NCI-H2081 (cell line): ENCODE measurements at regions not wholly inside any gene's neighbourhood (a gene's known extent, or its start where the extent isn't known, plus 50 kb on each side); places are given as distances from the start of the nearest gene placed in this dataset.

ENCODE experiments used
- DNase-seq, 2 experiments: peaks; one replicate each; lab custom pipeline; 2025; lab: John Stamatoyannopoulos, UW

DNA sequence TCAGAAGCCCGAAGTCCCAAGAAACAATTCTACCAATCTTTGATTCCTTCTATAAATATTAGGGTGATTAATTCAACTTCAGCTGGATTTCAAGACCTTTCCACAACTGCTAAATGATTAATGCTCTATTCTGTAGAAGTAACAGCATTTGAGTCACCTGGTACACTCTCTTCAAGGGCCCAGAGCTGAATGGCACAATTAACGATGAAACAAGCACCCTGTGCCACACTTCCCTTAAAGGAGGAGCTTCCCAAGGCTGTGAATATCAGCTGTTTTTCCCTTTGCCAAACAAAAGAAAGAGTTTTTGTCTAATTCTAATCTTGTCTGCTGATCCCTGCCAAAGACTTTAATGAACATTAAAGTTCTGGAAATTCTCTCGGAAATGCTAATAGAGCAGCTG is 56.0 kb downstream of the BOD1L2 start:
- DNase-seq: no peak

DNA sequence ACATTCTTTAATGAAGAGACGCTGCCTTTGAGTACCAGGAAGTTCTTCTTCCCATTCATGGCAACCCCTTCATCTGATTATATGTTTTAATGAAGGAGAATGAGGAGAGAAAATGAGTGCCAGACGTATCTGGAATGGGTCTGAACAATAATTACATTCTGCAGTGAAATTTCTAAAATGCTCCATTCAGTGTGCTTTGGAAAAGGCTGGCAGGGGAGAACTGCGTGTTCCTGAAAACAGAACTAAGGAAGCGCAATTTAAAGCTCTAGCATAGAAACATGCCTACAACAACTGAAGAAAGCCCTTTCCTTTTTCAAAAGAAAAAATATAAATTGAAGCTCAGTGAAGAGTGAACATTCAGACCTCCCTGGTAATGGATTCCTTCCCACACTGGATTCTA is 58.8 kb downstream of the BOD1L2 start:
- DNase-seq: no peak

DNA sequence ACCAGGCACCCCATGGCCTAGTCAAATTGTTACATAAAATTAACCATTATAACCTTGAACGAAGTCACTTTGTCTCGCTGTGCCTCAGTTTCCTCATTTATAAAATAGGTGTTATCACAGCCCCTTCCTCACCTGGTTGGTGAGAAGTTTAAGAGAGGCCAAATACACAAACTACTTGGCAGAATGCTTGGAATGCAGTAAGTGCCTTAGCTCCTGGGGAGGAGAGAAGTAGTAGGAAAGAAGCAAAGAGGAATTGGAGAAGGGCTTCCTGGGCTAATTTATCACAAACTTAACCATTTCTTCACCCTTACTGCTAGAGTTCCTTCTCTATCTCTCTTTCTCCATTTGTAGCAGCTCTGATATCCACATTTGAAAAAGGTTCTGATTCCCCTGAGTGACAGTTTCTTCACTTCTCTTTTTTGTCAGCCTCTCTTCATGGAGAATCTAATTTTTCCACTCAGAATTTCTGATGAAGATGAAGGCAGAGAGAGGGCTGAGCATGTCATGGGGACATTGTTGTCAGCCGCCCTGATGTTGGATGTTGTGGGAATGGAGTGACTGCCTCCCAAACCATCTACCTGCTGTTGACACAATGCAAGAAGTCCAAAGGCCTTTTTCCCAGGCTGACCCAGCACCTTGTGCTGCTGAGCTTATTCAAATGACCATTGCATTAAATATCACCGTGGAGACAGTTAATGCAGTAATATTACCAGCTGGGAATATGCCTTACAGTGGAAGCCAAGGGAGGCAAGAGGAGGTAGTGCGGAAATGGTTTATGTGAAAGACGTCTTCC is 60.4 kb downstream of the BOD1L2 start:
- no peak for DNase-seq

DNA sequence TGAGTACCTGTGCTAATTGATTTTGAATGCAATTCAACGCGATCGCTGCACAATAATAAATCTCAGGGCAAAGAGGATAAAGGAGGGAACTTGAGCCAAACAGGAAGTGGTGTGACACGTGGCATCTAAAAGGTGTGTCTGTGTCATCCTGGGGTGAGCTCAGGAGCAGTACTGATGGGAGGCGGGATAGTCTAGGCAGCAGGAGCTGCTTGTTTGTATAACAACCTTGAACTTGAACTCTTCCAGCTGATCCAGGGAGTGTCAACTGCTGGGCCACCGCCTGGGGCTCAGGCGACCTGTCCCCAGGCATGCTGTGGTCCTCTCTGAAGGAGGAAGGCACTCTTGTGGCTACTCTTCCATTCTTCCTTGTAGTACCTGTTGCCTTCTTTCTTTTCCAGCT is 61.2 kb downstream of the BOD1L2 start:
- DNase-seq: peak in 1 of 2 experiments; percentile 15

DNA sequence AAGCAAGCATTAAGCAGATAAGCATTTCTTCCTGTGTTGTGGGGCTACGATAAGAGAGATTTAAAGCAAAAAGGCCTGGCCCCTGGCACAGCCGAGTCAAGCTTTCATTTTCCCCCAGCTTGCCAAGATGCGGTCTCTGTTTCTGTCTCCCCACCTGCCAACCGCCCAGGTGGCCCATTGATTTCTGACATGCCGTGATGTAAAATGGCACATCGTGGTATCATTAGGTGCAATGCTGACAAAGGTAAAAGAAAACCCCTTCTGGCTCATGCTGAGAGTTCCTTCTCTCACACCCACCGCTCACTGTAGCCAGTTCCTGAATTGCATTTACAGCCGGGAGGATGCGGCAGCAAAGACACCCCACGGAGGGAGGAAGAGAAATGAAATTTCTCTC is 62.8 kb downstream of the BOD1L2 start:
- peak; percentile 59 to 83 for DNase-seq

DNA sequence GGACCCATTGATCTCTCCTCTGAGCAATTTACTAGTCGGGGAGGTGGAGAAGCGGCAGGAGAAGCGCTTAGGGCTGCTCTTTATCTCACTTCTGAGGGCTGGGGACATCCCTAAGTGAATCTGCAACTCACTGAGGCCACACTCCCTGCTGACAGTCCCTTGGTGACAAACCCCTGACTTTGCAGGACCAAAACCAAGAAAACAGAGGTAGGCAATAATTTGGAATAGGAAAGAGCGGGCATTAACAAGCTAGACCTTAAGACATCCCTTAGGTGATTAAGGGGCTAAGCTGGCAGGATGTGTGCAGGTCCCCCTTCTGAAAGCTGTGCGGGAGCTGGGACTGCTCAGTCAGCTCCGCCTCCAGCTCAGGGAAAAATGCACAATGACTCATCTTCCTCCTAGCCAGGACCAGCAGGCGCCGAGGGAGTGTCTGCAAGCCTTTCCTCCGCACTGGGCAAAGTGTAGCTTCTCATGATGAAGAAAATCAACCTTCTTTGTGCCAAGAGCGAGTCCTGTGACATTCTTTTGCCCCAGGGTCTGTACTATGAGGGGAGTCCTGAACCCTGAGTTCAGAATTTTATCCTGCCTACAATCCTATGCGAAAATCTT is 63.3 kb downstream of the BOD1L2 start:
- peak; percentile 32 to 61 for DNase-seq

DNA sequence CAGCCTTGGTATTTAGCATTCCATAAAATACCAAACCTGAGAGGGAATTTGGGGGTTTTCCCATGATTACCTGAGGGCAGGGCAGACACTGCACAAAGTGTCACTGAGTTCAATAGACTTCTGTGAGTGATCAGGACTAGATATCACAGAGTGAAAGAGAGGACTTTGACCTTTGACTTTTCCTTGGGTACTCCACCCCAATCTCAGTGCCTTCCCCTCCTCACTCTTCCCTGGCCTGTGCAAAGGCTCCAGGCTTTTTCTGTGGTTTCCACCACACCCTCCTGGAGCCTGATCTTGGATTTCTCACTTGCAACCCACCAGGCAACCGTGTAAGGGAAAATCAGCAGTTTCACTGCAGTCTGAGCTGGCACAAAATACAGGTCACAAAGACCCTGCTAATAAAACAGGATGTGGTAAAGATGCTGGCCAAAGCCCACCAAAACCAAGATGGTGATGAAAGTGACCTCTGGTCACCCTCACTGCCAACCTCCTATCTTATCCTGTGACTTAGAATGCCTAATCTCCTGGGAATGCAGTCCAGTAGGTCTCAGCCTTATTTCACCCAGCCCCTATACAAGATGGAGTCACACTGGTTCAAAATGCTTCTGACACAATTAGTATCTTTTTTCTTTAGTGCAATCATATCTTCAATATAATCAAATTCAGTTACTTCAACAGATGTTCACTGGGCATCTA is 64.0 kb downstream of the BOD1L2 start:
- DNase-seq: no peak

DNA sequence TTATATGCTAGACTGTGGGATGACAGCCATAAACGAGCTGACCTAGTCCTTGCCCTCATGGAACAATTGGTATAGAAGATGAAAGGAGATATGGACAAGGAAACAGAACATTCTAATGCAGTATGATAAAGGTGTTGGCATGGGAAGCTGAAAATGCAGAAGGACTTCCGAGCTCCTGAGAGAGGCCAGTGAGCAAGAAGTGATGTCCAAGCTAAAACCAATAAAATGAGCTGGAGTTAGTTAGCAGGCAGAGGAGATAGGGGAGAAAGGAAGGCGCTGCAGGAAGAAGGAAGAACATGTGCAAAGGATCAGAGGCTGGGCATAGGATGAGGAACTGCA is 64.5 kb downstream of the BOD1L2 start:
- DNase-seq: no peak

DNA sequence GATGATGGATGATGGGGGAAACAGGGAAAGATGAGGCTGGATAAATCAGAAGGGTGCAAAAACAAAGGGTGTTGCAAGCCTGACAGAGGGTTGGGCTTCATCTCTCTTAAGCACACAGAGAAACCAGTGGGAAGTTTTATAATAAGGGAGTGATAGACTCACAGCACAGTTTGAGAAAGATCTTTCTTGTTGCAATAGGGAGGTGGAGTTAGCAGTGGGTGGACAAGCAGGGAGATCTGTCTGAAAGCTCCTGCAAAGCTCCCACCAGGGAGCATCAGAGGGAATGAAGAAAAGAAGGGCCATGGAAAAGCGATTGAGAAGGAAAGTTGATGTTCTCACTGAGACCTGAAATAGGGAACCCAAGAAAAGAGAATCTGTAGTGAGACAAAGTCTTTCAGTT is 64.9 kb downstream of the BOD1L2 start:
- DNase-seq: no peak

DNA sequence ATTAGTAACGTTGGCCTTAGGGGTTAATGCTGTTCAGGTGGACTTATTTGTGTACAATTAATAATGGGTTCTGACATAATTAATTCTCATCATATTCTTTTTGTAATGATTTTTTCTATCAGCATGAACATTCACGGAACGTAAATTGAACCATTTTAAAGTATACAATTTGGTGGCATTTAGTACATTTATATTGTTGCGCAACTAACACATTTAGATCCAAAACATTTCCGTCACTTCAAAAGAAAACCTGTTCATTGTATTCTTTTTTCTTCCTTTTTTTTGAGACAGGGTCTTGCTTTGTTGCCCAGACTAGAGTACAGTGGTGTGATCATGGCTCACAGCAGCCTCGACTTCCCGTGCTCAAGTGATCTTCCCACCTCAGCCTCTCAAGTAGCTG is 65.8 kb downstream of the BOD1L2 start:
- DNase-seq: no peak

DNA sequence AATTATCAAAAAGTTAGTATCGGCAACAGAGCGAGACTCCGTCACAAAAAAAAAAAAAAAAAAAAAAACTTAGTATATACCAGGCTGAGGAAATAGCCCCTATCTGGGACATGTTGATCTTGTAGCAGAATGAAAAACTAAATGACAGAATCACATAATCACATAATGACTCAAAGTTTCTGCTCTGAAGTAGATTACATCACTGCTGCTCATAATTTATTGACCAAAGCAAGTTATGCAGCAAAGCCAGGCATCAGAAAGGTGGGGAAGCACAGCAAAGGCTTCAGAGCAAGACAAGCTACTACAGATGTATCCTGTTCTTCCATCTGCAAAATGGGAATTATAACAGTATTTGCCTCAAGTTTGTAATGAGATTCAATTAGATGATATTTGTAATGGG is 68.1 kb downstream of the BOD1L2 start:
- no peak for DNase-seq

DNA sequence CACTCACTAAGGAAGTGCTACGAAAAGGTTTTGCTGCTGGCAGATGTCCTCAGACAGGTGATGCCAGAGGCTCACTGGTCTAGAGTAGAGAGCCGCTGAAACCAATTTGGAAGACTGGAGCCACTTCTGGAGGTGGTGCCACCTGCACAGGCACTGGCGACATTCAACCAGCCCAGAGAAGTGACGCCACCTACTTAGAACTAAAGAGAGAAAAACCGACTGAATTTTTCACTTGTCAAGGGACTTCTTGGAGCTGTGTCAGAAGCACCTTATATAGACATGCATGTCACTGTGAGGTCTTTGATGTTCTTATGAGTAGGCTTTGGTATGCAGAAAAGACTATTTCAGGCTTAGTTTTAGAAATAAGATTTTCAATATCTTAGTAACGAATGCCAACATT is 71.4 kb downstream of the BOD1L2 start:
- no peak for DNase-seq

DNA sequence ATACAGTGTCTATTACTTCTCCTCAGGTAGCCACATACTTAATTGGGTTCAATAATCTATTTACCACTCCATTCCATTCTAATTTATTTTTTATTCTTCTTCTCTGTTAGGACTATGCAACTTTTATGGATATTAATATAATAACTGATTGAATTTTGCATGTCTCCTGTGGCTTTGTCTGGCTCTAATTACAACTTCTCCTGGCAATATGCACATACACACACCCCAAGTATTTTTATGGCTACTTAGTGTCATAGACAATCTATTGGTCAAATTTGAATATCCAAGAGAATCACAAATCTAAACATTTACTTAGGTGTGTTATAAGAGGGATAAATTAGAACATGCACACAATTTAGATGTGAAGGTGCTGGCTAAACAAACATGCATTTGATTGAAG is 73.1 kb downstream of the BOD1L2 start:
- DNase-seq: no peak

DNA sequence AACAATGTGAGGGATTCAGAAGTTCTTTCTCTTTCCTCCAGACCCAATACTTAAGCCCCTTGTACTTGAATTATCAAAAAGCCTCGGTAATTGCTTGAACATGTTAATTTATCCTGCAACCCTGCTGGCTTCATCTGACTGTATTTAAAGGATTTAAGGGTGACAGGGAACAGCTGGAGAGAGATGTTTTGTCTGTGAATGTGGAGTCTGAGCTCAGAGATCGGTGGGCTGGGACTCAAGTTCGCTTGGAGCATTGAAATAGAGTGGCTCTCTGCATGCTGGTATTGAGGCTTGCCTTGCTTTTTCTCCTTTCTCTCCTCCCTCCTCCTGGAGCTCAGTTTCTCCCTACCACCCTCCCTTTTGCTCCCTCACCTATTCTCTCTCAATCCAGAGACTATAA is 73.6 kb downstream of the BOD1L2 start:
- no peak for DNase-seq

DNA sequence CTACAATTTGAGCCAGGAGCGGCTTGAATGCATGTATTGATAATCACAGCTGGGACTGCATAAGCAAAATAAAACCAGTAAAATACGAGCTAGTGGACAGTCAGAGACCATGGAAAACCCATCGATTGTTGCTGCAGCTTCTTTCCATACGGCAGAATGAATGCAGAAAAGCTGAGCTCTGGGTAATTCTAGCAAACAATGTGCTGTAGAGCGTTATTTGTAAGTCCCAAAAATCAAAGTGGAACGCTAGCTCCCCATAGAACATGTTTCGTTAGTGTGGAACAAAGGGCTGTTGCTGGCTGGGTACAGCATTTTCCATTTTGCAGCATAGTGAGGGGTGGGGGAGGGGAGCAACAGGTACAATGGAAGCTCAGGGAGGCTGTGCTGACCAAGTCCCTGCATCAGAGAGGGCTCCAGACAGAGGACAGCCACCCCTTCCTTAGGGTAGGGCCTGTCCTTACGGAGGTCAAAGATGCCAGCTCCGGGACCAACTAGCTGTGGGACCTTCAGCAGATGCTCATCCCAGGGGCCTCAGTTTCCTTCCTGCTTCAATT is 74.1 kb downstream of the BOD1L2 start:
- no peak for DNase-seq

DNA sequence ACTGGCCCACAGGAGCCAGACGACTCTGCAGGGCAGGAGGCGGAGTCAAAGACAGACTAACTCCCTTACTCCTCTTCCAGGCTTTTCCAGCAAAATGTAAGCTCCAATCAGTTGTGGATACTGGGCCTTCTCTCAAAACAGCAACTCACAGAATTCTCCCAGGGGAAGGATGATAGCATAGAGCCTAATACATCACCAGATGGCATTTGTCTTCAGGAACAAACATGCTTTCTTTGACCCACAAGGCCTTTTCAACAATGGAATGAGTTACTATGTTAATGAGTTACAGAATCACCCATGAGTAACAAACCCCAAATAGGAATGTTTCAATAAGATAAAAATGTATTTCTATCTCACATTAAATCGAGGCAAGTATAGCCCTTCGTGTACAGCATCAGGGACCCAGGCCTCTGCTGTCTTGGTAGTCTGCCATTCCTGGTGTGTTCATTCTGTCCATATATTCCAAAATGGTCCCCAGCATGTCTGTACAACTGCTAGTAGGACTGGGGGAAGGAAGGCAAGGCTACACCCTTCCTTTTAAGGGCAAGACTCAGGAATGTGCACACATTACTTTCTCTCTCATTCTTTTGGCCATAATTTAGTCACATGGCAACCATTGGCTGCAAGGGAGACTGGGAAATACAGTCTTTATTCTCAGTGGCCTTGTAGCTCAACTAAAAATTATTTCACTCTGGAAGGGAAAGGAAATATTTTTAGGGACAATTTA is 76.4 kb downstream of the BOD1L2 start:
- no peak for DNase-seq

DNA sequence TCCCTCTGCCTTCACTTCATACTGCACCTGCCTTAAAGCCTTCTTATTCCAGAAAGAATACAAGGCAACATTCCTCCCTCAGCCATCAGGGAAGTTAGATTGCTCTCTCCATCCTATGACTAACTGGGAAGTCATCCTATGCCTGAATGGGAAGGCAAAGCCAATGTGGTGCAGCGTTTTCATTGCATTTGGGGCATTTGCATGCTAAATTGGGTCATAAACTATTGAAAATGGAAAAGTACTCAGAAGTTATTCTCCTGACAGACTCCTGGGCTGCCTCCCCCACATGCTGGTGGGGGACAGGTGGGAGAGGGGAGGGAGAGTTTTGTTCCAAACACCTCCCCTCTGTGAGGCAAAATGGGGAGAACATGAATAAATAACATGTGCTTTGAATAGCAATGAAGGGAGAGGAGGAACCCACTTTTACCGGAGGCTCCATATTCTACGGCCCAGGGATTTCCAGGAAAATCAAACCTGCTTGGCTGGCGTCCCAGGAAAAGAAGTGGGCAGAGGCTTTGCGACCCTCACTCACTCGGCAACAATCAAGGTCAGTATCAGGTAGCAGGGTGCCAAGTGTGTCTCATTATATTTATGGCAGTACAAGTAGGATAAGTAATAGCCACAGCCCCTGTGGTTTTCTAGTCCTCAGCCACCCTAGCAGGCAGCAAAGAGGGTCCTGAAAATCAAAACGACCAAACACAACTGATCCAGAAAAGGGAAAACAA is 84.1 kb downstream of the BOD1L2 start:
- DNase-seq: no peak

DNA sequence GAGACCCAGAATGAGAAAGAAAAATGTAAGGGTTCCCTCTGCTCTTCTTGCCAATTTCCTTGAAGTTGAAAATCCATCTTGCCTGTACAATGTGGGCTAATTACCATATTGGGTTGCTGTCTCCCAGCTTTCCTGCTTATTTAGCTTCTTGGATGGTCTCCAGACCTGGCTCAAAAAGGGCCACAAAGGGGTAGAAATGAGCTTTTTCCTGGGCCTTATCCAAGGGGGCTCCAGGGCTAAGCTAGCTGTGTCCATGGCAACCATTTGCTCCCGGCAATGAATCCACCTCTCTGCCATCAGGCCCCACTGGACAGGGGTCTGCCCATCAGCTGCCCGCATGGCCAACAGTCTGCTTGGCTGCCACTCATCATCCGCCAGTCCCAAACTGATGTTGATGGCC is 85.0 kb downstream of the BOD1L2 start:
- peak in 1 of 2 experiments; percentile 9 for DNase-seq

DNA sequence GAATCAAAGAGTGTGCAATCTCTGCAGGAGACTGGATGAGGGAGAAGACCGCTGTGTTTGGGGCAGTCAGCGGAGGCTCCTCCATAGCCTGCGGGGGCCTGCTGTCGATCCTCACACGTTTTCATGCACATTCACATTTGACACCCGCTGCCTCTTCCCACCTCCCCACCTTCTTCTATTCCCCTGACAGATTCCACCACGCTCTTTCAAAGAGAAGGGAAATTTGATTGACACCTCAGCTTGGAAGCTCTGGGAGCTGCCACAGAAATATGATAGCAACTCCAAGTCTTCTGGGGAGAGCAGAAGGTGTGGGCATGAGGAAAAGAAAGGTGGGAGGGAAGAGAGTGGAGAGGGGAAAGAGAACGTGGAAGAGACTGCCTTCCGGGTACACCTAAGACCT is 87.5 kb downstream of the BOD1L2 start:
- no peak for DNase-seq

DNA sequence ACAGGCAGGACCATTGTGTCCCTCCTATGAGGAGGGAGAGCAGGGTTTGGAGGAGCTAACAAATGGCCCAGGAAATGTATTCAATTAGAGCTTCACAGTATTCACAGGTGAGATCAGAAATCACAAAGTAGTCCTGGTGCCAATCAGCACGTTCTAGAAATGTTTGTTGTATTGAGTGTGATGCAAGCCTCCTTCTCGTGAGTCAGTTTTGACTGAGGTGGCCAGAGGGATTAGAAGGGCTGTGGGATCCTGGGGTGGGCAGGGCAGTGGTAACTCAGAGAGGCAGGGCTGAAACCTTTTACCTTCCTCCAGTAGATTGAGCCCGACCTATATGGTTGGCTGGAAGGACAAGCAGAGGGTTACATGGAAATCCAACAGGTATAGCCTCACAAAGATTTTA is 95.0 kb downstream of the BOD1L2 start:
- DNase-seq: no peak

DNA sequence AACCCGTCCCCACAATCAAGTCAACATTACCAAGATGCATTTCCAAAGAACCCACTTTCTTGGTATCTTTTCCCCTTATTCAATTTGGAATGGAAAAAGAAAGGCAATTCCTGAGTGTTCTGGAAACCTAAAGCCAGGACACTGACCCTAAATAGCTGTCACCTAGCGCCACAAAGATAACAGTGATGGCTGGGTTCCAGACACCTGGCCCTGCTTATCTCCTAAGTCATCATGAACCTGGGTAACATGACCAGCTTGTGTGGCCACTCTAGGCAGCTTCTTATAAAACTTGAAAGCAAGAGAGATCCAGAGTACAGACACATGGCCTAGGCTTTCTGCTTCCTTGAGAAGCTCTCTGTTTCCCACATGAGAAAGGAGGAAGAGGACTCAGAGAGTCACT is 95.4 kb downstream of the BOD1L2 start:
- no peak for DNase-seq
